Upper lobe of left lung (tissue), 4 donors: ENCODE measurements at regions not wholly inside any gene's neighbourhood (a gene's known extent, or its start where the extent isn't known, plus 50 kb on each side); places are given as distances from the start of the nearest gene placed in this dataset.

ENCODE experiments used
- CTCF ChIP-seq, 6 experiments: fragments of 450-650 bp in 4 of 6; fragments of 200-600 bp in 2 of 6; sonication (generic) in 2 of 6; IDR thresholded peaks; one replicate each; pipeline ENCODE4 v1.5.1; 2016 to 2019; ENCODE audit warnings: antibody characterized with exemption in 6 of 6
- POLR2A ChIP-seq, 4 donors: fragments of 450-650 bp; IDR thresholded peaks; one replicate each; pipeline ENCODE4 v1.5.1; 2016 to 2017; ENCODE audit warnings: antibody characterized with exemption in 4 of 4, mild to moderate bottlenecking in 2 of 4
- POLR2AphosphoS5 ChIP-seq, 2 donors: sonication (generic); formaldehyde crosslinking; IDR thresholded peaks; one replicate each; pipeline ENCODE4 v1.5.1; 2017; ENCODE audit warnings: antibody characterized with exemption in 2 of 2

GRCh38 chr14:104436047-104436591 is 143.4 kb upstream of the C14orf180 start:
- TF ChIP-seq CTCF (IDR thresholded peaks at IDR 0.05) (peak in 1 of 6 experiments; percentile 19), POLR2A (IDR thresholded peaks at IDR 0.05) (no peak), POLR2AphosphoS5 (IDR thresholded peaks at IDR 0.05) (peak in 1 of 2 donors; percentile 39)
